ENCODE measurements at regions not wholly inside any gene's neighbourhood (a gene's known extent, or its start where the extent isn't known, plus 50 kb on each side); places are given as distances from the start of the nearest gene placed in this dataset.

- DNase-seq (ENCODE audit: low read depth, low spot score) = no peak
Observed at GRCh38 chr4:181528570-181529184, 714.5 kb upstream of the TENM3 start.

GRCh38 chr4:181529537-181529936 is 713.7 kb upstream of the TENM3 start:
- no peak for DNase-seq (ENCODE audit: low read depth, low spot score)

GRCh38 chr4:181536196-181536746 is 706.9 kb upstream of the TENM3 start:
- DNase-seq (ENCODE audit: low read depth, low spot score) = no peak

GRCh38 chr4:181536811-181537434 is 706.3 kb upstream of the TENM3 start:
- DNase-seq (ENCODE audit: low read depth, low spot score) = no peak

GRCh38 chr4:181538431-181538830 is 704.8 kb upstream of the TENM3 start:
- DNase-seq (ENCODE audit: low read depth, low spot score) = no peak

- no peak for DNase-seq (ENCODE audit: low read depth, low spot score)
Observed at GRCh38 chr4:181541396-181541795, 701.8 kb upstream of the TENM3 start.

GRCh38 chr4:181548873-181549575 is 694.2 kb upstream of the TENM3 start:
- DNase-seq (ENCODE audit: low read depth, low spot score) = peak; percentile 24

GRCh38 chr4:181549576-181550188 is 693.5 kb upstream of the TENM3 start:
- no peak for DNase-seq (ENCODE audit: low read depth, low spot score)

GRCh38 chr4:181550381-181550780 is 692.8 kb upstream of the TENM3 start:
- DNase-seq (ENCODE audit: low read depth, low spot score) = no peak

- DNase-seq (ENCODE audit: low read depth, low spot score) = no peak
Observed at GRCh38 chr4:181559637-181560036, 683.6 kb upstream of the TENM3 start.

GRCh38 chr4:181562399-181562798 is 680.8 kb upstream of the TENM3 start:
- no peak for DNase-seq (ENCODE audit: low read depth, low spot score)

GRCh38 chr4:181564625-181565024 is 678.6 kb upstream of the TENM3 start:
- DNase-seq (ENCODE audit: low read depth, low spot score) = no peak

- peak; percentile 50 for DNase-seq (ENCODE audit: low read depth, low spot score)
Observed at GRCh38 chr4:181566490-181566889, 676.7 kb upstream of the TENM3 start.

- DNase-seq (ENCODE audit: low read depth, low spot score) = no peak
Observed at GRCh38 chr4:181569553-181569952, 673.6 kb upstream of the TENM3 start.

GRCh38 chr4:181578911-181579310 is 664.3 kb upstream of the TENM3 start:
- DNase-seq (ENCODE audit: low read depth, low spot score) = no peak

GRCh38 chr4:181579486-181579885 is 663.7 kb upstream of the TENM3 start:
- no peak for DNase-seq (ENCODE audit: low read depth, low spot score)

GRCh38 chr4:181581983-181582382 is 661.2 kb upstream of the TENM3 start:
- DNase-seq (ENCODE audit: low read depth, low spot score) = no peak

GRCh38 chr4:181582595-181582994 is 660.6 kb upstream of the TENM3 start:
- no peak for DNase-seq (ENCODE audit: low read depth, low spot score)

- no peak for DNase-seq (ENCODE audit: low read depth, low spot score)
Observed at GRCh38 chr4:181588733-181589302, 654.4 kb upstream of the TENM3 start.

GRCh38 chr4:181592221-181592745 is 650.9 kb upstream of the TENM3 start:
- DNase-seq (ENCODE audit: low read depth, low spot score) = no peak

GRCh38 chr4:181593703-181594102 is 649.5 kb upstream of the TENM3 start:
- DNase-seq (ENCODE audit: low read depth, low spot score) = no peak

GRCh38 chr4:181594188-181594587 is 649.0 kb upstream of the TENM3 start:
- DNase-seq (ENCODE audit: low read depth, low spot score) = no peak

Data from smooth muscle cell of the brain vasculature (primary cell).